HG02884 (cell line): ENCODE measurements at regions not wholly inside any gene's neighbourhood (a gene's known extent, or its start where the extent isn't known, plus 50 kb on each side); places are given as distances from the start of the nearest gene placed in this dataset.

Source experiments
- ATAC-seq: cut with Tn5 transposase; IDR thresholded peaks from one replicate; pipeline ENCODE4 v1.9.1; 2021; ENCODE audit warnings: mild to moderate bottlenecking, moderate library complexity; ENCODE audit not compliant: unreplicated experiment

DNA sequence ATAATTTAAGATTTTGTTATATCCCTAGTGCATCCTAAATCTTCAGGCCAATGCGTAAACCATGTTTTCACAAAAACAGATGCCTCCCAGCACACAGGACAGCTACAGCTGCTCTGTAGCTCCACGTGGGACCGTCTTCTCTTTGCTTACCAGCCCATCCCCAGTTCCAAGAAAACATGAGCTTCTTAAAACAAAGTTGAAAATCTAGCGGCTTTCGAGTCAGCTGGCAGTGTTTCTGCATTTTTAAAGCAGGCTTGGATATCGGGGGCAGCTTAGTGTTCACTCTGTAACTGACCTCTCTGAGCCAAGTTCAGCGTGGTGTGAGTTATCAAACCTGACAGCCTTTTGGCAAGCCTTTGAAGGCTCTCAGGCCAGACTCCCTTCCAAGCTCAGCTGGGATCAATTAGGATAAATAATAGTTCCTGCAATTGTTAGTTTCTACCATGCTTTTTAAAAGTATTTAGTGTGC, 881.5 kb downstream of the LTN1 start:
- no peak for ATAC-seq

DNA sequence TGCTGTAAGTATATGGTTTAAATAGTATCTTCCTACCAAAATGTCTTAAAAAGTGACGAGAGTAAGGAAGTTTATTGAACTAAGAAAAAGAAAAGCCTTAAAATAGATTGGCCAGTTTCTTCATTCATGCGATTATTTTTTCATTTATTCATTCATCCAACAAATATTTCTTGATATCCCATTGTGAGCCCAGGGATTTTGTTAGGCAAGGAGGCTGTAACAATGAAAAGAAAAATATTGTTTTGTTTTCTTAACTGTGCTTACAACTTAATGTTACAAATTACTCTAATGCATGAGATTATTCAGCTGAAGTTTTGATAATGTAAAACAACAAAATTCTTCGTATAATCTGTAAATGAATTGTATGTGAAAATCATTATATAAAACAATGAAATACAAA, 882.0 kb downstream of the LTN1 start:
- ATAC-seq: no peak

GRCh38 chr21:28110074-28110473, 882.6 kb downstream of the LTN1 start:
- ATAC-seq: no peak

GRCh38 chr21:28106370-28106890, 886.2 kb downstream of the LTN1 start:
- ATAC-seq: no peak

DNA sequence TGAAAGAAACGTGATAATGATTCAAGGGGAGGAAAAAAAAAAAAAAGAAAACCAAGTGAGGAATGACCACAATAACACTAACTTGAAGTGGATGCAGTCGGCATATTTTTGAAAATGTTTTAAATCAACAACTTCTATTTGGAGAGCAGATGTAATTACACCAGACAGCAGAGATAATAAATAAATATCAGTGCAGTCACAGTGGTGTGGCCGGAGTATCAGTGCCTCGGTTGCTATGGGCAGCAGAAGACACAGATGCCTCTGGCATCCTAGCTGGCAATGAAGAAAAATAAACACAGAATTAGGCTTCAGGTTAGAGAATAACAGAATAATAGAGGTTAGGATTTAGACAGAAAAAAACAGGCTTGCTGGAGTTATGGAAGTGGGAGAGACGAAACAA, 888.3 kb downstream of the LTN1 start:
- ATAC-seq: no peak

- no peak for ATAC-seq
Observed at GRCh38 chr21:28100366-28100765, 892.3 kb downstream of the LTN1 start.

DNA sequence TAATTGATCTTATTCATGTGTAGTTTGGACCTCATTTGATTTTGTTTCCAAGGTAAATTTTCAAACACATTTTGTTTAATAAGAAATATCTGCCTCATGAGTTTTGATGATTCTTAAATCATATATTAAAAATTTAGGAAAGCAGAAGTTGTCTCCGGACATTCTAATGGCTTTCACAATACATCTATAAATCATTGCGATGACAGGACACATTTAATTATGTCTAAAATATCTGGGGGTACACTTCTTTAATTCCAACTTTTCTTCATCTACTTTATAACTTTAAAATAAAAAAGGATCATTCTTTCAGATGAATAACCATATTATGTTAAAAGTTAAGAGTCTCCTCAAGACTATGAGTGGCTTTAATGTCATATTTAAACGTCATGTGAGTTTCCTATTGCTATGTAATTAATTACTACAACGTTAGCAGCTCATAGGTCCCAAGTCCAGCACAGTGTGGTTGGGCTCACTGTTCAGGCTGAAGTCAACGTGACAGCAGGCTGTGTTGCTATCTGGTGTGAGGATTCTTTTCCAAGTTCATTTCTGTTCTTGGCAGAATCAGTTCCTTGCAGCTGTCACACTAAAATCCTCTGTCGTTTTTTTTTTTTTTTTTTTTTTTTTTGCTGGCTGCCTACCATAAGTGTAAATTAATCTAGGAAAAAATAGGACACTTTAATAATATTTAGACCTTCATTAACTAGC, 893.5 kb downstream of the LTN1 start:
- no peak for ATAC-seq

DNA sequence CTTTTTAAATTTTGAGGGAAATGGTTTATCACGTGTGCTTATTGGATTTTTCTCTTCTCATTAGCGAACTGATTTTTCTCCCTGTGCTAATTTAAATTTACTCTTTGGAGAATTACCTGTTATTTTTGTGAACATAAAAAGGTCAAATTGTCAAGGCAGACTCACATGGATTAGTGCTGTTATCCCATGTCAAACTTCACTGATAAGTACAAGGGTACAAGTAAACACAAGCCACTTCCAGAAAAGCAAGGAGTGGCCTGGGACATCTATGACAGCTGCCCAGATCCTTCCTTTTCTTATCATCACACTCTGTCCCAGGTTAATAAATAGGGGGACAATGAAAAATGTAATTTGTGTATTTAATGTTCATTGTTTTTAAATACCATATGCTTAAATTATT, 901.2 kb downstream of the LTN1 start:
- ATAC-seq: no peak

GRCh38 chr21:28090546-28090945, 902.1 kb downstream of the LTN1 start:
- ATAC-seq: no peak

GRCh38 chr21:28089599-28090441, 902.9 kb downstream of the LTN1 start:
- no peak for ATAC-seq

DNA sequence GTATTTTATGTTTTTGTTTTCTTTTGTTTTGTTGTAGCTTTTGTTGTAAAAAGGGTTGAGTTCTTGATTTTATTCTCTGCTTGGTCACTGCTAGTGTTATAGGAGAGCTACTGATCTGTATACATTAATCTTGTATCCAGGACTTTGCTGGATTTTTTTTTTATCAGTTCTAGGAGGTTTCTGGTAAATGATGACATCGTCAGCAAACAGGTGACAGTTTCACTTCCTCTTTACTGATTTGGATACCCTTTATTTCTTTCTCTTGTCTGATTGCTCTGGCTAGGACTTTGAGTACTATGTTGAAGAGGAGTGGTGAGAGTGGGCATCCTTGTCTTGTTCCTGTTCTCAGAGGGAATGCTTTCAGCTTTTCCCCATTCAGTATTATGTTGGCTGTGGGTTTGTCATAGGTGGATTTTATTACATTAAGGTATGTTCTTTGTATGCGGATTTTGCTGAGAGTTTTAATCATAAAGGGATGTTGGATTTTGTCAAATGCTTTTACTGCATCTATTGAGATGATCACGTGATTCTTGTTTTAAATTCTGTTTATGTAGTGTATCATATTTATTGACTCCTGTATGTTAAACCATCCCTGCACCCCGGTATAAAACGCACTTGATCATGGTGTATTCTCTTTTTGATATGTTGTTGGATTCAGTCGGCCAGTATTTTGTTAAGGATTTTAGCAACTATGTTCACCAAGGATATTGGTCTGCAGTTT, 905.7 kb downstream of the LTN1 start:
- no peak for ATAC-seq

DNA sequence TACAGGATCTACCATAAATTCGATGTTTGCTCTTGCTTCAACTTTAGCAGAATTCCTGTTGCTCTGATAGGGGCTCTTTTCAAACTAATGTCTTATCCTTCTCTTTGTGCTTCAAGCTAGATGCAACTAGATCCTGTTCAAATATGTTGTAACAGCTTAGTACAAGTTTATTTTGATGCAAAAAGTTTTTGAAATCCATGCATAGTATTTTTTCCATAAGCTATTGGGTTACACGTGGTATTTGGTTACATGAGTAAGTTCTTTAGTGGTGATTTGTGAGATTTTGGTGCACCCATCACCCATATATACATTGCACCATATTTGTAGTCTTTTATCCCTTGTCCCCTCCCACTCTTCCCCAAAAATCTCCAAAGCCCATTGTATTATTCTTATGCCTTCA, 907.7 kb downstream of the LTN1 start:
- ATAC-seq: no peak

DNA sequence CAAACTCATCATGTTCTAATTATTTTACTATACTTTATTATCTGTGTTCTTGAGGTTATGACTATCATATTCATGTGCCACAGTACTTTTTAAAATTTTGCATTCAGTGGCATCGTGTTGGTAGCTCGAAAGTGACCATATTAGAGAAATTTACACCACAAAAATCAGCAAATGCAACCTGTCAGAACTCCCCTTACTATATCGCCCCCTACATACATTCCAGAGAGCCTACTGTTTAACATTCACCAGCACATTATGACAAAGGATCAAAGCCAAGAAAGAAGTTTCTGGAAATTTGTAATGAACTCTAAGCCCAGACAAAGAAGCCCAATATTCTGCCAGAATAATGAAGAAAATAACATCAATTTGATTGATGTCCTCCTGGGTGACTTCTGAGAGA, 909.3 kb downstream of the LTN1 start:
- no peak for ATAC-seq

DNA sequence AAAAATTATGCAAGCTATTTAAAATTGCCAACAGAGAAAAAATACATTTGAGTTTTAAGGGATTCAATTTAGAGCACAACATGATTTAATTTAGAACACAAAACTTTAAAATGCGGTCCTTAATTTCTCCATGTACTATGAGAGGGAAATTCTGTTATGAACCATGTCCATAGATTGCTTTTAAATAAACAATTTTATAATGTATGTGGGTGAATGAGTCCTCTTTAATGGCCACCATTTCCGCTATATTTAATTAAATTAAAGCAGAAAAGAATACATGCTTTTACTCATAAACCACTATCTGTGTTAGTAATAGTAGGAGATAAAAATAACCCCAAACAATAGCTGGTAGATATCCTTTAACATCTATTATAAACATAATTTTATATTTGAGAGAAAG, 914.6 kb downstream of the LTN1 start:
- ATAC-seq: no peak

GRCh38 chr21:28074676-28075075, 918.0 kb downstream of the LTN1 start:
- no peak for ATAC-seq

- ATAC-seq: no peak
Observed at GRCh38 chr21:28072601-28073000, 920.1 kb downstream of the LTN1 start.

DNA sequence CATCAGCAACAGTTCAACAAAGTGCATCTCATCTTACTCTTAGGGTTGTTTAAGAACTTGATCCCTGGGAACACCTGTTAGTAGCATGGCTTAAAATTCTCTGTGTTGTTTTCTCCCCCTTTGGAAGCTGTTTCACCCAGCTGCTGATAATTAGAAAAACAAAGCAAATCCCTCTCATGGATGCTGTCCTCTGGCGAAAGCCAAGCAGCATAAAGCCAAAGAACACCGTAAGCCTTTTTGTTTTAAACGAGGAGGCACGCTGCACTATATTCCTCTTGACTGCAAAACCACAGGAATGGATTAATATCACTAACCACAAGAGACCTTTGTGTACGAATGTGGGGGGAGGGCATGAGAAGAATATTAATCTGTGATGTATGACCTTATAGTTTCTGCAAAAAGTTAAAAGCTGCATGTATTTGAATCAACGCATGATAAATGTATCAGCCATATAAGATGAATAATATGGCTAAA, 923.2 kb downstream of the LTN1 start:
- ATAC-seq: no peak

DNA sequence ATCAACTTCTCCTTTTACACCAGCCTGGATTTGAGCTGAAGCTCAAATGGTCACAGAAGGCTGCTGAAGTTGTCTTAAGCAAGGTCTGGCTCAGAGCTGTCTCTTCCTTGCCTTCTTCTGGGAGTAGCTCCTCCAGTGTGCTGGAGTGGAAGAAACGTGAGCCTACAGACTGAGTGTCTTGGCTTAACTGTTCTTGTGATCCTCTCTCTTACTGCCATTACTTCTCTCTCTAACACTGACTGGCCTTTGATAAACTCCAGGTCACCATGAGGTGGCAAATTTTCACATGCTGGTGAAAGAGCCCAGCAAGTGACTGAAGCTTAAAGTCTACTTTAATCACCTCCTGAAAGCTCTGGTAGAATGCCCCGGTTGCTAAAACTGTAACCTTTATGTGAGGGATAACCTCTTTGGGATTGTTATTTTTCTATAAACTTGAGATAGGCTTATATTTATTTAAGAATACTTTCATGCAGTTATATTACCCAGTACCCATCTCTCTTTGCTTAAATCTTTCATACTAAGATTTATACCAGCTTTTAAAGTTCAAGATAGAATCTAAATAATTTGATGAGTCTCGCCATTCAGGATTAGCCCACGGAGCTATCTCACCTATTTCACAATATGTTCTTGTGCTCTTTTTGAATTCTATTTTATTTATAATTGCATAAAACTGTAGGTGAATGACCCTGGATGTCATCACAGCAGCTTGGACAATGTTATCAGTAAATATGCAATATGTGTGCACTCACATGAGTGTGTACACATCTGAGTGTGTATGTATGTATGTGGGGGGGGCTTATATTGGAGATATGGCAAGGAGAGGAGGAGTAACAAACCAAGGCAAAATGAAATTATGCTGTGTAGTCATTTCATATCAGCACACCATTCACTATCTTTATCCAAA, 924.0 kb downstream of the LTN1 start:
- no peak for ATAC-seq

DNA sequence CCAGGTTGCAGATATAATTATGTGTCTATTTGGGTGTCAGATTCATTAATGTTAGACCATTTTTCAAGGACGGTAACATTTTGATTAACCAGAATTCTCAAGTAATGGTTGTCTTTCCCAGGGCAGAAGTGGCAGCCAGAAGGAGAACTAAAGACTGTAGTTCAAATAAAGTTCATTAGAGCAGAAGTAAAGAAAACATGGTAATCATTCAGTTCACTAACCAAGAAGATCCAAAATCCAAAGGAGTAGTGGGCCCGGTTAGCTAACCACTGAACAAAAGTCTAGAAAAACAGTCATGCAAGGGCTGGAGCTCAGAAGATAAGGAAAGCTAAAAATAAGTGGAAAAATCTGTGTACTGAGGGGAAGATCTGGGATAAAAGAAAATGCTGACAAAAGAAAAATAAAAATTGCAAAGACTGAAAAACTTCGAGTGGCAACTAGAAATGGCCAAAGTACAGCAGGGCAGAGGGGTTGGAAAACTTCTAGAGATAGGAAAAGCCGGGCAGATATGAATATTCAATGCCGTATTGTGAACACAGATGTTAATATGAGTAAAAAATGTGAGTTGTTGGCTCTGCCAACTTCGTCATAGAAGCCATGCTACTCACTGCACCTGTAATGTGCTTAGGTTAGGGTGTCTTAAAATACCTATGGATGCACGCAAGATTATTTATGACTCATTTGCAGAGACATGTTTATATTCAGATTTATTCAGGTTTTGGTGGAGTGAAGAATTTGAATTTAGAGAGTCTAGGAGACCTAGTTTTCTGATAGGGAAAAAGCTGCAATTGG, 925.9 kb downstream of the LTN1 start:
- ATAC-seq: no peak
